Brain microvascular endothelial cell (primary cell): ENCODE measurements at regions not wholly inside any gene's neighbourhood (a gene's known extent, or its start where the extent isn't known, plus 50 kb on each side); places are given as distances from the start of the nearest gene placed in this dataset.
"Not testable (repeated sequence)": the region's sequence is repeated elsewhere in the genome, so short reads cannot be mapped to it uniquely, and the experiment has no call there.

Source experiments
- DNase-seq: peaks from one replicate; pipeline ENCODE4 v3.0.0-alpha.2; 2020
- H3K27ac ChIP-seq: fragments of 250-450 bp; sonication (Bioruptor Pico); 2 replicates; pipeline ENCODE4 v1.5.1; 2020; ENCODE audit warnings: mild to moderate bottlenecking, moderate library complexity
- H3K27me3 ChIP-seq: fragments of 250-450 bp; sonication (Bioruptor Pico); replicated peaks from 2 replicates; pipeline ENCODE4 v1.5.1; 2020; ENCODE audit warnings: mild to moderate bottlenecking
- H3K36me3 ChIP-seq: fragments of 250-450 bp; sonication (Bioruptor Pico); replicated peaks from 2 replicates; pipeline ENCODE4 v1.5.1; 2020; ENCODE audit warnings: mild to moderate bottlenecking
- H3K4me3 ChIP-seq: 2 replicates; pipeline ENCODE4 v1.5.1; 2011; ENCODE audit warnings: low read depth, mild to moderate bottlenecking, control low read depth, low read length, moderate library complexity
- in situ Hi-C: cut with HindIII; loops from 2 replicates; pipeline ENCODE4 v1.10.0; 2017; ENCODE audit warnings: low sequenced_read_pairs, low pct_ligation_motif_present
- TF ChIP-seq, protein P1 (sequence below): IDR thresholded peaks from 2 replicates; pipeline ENCODE4 v1.5.1; 2011; ENCODE audit warnings: low read depth, mild to moderate bottlenecking, moderate library complexity, low read length, control low read depth, inconsistent platforms; ENCODE audit errors: missing control alignments

DNA sequence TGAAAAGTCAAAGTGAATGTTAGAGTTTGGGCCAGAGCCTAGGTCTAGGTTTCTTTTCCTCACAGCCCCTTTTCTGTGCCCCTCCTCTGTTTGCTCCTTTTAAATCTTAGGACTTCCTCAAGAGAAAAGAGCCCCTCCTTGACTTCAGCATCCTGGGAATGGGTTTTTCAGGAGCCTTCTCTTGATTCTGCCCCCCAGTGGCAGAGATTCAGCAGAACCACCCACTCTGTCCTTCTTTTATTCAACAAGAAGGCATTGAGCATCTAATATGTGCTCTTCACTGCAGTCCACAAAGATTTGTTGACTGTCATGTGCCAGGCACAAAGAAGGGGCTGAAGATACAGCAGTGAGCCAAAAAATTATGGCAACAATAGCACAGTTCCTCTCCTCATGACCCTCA is 270.8 kb upstream of the CDH5 start:
- DNase-seq, result no peak
- no peak overlapping the region for H3K27ac ChIP-seq
- H3K27me3 ChIP-seq, result no peaks in the 10 kb centered on the region
- TF ChIP-seq, protein P1, sequence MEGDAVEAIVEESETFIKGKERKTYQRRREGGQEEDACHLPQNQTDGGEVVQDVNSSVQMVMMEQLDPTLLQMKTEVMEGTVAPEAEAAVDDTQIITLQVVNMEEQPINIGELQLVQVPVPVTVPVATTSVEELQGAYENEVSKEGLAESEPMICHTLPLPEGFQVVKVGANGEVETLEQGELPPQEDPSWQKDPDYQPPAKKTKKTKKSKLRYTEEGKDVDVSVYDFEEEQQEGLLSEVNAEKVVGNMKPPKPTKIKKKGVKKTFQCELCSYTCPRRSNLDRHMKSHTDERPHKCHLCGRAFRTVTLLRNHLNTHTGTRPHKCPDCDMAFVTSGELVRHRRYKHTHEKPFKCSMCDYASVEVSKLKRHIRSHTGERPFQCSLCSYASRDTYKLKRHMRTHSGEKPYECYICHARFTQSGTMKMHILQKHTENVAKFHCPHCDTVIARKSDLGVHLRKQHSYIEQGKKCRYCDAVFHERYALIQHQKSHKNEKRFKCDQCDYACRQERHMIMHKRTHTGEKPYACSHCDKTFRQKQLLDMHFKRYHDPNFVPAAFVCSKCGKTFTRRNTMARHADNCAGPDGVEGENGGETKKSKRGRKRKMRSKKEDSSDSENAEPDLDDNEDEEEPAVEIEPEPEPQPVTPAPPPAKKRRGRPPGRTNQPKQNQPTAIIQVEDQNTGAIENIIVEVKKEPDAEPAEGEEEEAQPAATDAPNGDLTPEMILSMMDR, result peak; percentile 48
- no peaks in the 10 kb centered on the region for H3K36me3 ChIP-seq
- H3K4me3 ChIP-seq, result no peak overlapping the region
- in situ Hi-C loops, result no loop called here

DNA sequence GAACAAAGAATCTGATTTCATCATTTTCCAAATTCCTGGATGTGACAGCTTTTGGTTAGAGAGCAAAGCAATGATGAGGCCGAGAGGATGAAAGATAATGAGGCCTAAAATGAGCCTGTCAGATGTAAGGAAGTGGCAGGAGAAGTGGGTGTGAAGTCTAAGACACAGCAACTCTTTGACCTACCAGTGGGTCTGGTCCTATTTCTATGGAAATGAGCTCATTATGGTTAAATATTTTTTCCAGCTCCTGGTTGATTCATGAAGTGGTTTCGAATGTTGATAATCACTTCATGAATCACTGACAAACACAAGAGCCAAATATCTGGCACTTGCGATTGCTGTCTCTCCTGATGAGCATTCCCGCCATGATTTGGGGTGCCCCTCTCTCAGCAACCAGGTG is 273.3 kb upstream of the CDH5 start:
- Histone ChIP-seq H3K36me3 (no peaks in the 10 kb centered on the region), H3K4me3 (no peak overlapping the region), H3K27me3 (no peaks in the 10 kb centered on the region), H3K27ac (no peak overlapping the region)
- TF ChIP-seq, protein P1, result no peak
- DNase-seq, result no peak
- in situ Hi-C loops, result no loop called here

DNA sequence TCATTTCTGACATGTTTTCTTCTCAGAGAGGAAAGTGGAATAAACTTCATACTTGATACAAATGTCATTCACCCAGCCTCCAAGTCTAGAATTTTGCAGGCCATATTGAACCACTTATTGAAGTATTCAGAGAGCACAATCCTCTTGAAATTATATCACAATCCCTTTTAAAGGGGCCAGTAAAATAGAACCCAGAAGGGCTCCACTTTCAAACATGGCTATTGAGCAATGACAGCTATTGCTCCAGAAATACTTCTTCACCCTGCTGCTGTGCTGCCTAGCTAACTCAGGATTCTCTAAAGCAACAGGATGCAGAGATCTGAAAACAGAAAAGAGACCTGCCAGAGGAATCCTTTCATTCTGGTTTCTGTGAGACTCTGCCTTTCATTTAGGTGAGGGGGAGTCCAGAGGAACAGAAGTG is 275.0 kb upstream of the CDH5 start:
- no peaks in the 10 kb centered on the region for H3K36me3 ChIP-seq
- H3K27ac ChIP-seq, result no peak overlapping the region
- in situ Hi-C loops, result no loop called here
- no peak overlapping the region for H3K4me3 ChIP-seq
- TF ChIP-seq, protein P1, result no peak
- no peak for DNase-seq
- H3K27me3 ChIP-seq, result no peaks in the 10 kb centered on the region

DNA sequence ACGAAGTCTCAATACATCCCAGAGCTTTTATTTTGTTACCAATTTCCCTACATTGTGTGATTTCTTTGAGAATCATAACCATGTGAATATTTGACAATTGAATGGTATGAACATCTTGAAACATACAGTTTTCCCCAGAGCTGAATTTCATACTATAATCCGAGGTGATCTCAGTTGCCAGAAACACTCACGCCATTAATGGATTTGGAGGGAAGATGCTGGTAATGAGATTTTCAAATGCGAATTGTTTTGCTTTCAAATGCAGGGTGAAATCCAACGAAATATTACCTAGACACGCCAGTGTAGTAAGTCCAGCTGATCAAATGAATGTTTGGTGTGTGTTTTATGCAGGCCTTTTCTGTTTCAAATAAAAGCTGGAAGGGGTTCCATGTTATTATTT is 277.8 kb upstream of the CDH5 start:
- in situ Hi-C loops, result no loop called here

DNA sequence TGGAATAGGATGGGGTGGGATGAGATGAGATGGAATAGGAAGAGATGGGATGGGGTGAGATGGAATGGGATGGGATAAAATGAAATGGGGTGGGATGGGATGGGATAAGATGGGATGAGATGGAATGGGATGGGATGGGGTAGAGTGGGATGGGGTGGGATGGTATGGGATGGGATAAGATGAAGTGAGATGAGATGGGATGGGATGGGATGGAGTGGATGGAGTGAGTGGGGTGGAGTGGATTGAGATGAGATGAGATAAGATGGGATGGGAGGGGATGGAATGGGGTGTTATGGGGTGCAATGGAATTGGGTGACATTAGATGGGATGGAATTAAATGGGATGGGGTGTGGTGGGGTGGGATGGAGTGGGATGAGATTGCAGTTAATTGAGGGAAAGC is 279.2 kb upstream of the CDH5 start:
- Histone ChIP-seq H3K36me3 (no peaks in the 10 kb centered on the region), H3K27me3 (no peaks in the 10 kb centered on the region), H3K27ac (no peak overlapping the region), H3K4me3 (no peak overlapping the region)
- DNase-seq, result no peak
- TF ChIP-seq, protein P1, result no peak
- in situ Hi-C loops, result no loop called here

More for the DNA sequence above, 277.8 kb upstream of the CDH5 start:
- TF ChIP-seq, protein P1, result no peak
- no peaks in the 10 kb centered on the region for H3K36me3 ChIP-seq
- no peak for DNase-seq
- H3K27ac ChIP-seq, result no peak overlapping the region
- H3K4me3 ChIP-seq, result no peak overlapping the region
- H3K27me3 ChIP-seq, result no peaks in the 10 kb centered on the region

DNA sequence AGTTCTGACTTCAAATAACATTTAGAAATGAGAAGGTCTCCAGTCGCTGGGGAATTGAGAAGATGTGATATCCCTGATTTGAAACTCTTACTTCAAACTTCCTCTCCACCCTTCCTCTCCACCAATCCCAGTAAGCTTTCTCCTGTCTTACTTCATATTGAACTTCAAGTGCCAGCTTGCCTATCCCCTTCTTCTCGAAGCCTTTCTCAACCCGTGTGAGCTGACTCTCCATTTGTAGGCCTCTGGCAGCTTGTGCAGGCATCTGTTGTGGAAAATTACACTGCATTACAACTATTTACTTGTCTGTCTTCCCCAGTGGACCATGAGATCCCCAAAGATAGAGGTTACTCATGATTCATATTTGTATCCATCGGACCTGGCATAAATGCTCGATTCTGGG is 280.8 kb upstream of the CDH5 start:
- DNase-seq, result no peak
- H3K27me3 ChIP-seq, result no peaks in the 10 kb centered on the region
- H3K27ac ChIP-seq, result no peak overlapping the region
- H3K36me3 ChIP-seq, result no peaks in the 10 kb centered on the region
- no peak overlapping the region for H3K4me3 ChIP-seq
- TF ChIP-seq, protein P1, result no peak
- in situ Hi-C loops, result no loop called here

DNA sequence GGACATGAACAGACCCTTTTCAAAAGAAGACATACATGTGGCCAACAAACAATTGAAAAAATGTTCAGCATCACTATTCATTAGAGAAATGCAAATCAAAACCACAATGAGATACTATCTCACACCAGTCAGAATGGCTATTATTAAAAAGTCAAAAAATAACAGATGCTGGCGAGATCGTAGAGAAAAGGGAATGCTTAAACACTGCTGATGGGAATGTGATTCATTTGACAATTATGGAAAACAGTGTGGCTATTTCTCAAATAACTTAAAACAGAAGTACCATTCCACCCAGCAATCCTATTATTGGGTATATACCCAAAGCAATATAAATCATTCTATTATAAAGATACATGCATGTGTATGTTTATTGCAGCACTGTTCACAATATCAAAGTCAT is 281.8 kb upstream of the CDH5 start:
- H3K4me3 ChIP-seq, in situ Hi-C loops, H3K27me3 ChIP-seq, H3K27ac ChIP-seq, DNase-seq, H3K36me3 ChIP-seq: not testable (repeated sequence)
